Stimulated activated CD8-positive, alpha-beta memory T cell treated with anti-CD3 and anti-CD28 coated beads, Interleukin-15, amount 100 ng/mL, for 4 hours (primary cell): ENCODE measurements at regions not wholly inside any gene's neighbourhood (a gene's known extent, or its start where the extent isn't known, plus 50 kb on each side); places are given as distances from the start of the nearest gene placed in this dataset.

Experiments used
- DNase-seq, 2 donors: peaks; one replicate each; pipeline ENCODE4 v3.0.0-alpha.2; 2020; ENCODE audit warnings: low read depth in 2 of 2

DNA sequence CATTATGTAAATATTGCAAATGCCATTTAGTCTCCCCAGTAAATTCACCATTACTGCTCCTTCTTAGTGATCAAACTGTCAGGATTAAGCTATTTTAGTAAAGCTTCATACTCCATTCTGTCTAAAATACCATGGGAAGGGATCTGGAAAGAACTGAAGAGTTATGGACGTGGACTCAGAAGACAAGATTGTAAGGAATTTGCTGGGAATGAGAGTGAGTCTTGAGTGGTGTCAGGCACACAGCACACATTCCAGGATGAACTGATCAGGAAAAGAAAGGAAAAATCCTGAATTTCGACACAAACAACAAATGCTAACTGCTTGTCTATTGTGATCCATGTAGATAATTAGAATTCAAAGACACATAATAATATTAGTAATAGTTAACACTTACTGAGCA, 311.0 kb downstream of the CENPC start:
- DNase-seq = no peak

DNA sequence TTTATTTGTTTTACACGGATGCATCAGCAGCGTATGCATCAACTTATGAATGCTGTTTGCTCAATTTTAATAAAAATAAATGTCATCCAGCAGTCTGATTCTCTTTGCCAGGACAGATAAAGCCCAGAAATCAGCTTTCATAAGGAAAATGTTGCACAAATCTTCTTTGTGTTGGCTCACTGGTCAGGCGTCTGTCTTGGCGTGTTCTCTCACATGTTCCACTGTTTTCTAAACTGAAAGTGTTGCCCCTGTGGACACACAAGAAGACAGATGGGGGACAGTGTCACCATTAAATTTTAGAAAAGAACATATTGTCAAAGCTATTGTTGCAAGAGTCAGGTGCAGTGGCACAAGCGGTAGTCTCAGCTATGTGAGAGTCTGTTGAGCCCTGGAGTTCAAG, 316.2 kb downstream of the CENPC start:
- no peak for DNase-seq

DNA sequence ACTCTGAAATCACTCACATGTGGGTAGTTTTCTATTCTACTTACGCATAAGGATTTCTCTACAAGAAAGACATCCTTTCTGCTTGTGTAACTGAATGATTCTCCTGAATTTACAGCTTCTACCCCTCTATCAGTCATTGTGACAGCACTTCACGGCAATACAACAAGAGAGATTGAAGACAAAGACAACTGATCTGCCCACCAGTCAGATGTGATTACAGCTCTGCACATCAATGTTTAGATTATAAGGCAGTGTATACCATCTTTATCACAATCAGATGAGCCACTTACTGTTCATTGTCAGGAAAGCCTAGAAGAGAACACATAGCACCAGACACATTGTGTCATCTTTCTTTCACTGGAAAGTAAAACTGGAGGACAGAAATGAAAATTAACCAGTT, 324.4 kb downstream of the CENPC start:
- DNase-seq = no peak

DNA sequence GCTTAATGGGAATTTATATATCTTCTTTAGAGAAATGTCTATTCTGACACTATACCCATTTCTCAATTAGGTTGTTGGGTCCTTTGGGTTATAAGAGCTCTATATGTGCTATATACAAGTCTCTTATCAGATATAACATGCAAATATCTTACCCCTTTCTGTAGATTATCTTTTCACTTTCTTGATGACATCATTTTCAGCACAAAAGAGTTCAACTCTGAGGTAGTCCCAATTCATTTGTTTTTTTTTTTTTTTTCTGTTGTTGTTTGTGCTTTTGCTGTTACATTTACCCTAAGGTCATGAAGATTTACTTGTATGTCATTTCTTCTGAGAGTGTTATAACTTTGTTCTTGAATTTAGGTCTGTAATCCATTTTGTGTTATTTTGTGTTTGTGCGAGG, 326.4 kb downstream of the CENPC start:
- DNase-seq = no peak

DNA sequence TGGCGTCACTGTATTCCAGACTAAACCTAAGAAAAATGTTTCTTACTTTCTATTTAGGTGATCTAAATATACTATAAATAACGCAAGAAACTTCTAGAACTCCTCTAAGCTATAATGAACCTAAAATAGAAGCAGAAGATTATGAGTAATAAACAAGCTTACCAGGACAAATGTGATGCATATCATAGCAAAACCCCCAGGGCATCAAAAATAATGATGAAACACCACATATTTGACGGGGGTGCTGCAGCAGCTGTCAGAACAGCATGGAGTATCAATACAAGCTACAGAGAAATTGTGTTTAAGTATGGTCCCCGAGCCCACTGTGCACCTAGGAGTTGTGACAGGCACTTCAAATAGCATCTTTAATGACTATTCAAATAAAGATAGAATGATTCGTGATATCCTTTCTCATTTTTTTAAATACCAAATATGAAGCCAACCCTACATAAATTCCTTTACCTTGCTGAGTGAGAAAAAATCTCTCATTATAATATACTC, 337.3 kb downstream of the CENPC start:
- no peak for DNase-seq

DNA sequence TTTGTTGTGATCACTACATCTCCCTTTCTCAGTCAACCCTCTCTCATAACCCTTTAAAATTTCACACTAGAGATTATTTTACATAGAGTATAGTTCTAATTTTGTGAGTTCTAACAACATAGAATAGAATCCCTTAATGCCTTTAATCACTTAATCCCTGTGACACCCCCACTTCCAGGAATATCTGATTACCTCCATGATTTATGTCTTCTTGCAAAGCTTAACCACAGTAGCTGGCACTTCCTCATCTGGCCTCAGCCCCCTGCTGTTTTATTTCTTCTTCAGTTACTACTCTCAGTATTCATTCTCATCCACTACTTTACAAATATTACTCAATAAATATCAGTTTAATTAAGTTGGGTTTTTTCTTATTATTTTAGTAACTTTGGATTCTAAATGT, 340.9 kb downstream of the CENPC start:
- DNase-seq = no peak

DNA sequence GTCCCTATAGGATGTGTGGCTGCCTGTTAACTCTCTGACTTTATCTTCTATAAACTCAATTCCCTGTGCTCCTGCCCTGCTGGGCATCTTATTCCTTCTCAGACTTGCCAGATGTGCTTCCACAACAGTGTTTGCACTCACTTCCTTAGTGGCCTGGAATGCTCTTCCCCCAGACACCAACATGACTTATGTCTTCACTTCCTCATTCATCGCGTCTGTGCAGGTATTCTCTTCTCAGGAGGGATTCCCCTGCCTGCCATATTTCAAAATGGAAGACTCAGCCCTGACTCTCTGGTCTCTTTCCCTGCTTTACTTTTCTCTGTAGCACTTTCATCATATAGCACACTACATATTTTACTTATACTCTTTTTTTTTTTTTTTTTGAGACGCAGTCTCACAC, 344.0 kb downstream of the CENPC start:
- no peak for DNase-seq

DNA sequence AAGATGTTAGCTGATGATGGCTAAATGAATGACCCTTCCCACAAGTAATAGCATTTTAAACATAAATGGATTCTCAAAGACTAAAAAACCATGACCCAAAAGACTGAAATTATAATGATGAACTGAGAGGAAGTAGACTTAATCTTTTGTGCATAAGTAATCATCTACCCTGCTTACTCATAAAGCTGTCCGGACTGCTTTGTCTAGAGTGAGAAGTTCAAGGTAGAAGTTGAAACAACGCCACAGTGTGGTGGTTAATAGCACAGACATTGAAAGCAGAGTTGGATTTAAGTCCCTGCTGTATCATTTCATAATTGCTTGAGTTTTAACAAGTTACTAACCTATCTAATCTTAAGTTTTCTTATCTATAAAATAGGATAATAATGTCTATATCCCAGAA, 346.6 kb downstream of the CENPC start:
- DNase-seq = no peak

DNA sequence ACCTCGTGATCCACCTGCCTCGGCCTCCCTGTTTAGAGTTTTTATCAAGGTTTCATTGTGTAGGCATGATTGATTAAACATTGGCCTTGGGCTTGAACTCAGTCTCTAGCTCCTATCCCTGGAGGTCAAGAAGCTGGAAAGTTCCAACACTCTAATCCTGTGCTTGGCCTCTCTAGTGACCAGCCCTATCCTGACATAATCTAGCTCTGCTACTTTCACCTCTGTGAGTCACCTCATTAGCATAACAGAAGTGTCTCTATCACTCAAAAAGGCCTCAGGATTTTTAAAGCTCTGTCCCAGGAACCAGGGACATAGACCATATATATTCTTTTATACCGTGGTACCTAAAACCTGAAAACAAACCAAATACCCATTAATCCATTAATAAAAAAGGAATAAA, 377.5 kb downstream of the CENPC start:
- DNase-seq = no peak

DNA sequence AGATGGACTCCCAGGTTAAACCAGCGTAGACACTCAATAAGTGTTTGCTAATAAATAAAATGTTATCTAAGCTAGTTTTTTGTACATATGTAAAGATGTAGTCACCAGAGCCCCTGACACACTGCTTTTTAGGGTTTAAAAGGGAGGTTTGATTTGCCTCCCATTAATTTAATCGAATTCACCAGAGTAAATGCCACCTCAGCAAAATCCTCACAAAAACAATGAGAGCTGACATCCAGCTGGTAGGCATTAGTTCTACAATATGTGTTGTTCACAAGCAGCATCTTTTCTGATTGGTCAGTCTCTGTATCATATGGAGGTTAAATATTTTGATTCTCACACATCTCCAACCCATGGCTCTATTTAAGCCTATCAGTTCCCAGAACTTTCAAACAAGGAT, 382.6 kb downstream of the CENPC start:
- DNase-seq = no peak

DNA sequence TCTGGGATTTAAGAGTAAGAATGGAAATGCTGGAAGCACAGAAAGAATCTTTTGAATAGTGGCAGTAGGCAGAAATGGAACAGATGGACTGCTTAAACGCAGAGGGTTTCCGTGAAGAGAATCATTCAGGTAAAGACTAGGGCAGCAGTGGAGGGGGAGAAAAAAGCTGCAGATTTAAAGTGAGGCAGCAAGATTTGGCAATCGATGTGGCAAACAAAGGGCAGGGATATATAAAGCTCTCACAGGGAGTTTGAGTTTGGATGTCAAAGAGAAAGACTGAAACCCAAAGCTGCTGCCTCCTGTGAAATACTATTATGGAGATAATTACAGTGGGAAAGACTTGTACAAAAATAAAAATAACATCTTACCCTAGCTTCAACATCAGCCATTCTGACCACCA, 384.0 kb downstream of the CENPC start:
- DNase-seq = no peak

DNA sequence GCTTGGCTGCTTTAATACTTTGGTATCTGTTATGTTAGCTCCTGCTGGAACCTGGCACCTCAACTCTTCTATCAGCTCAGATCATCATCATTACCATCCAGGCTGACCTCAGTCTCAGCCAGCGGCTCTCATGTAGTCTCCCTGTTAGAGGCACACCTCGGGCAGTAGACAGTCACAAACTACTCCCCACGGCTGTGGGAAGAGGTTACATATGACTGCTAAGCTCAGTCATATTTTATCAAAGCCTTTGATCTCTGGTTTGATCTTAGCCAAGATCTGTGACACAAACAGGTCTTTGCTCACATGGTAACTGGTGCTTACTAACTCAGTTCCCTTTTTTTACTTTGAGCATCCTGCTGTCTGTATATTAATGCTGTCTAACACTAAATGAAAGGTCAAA, 384.9 kb downstream of the CENPC start:
- DNase-seq = no peak

DNA sequence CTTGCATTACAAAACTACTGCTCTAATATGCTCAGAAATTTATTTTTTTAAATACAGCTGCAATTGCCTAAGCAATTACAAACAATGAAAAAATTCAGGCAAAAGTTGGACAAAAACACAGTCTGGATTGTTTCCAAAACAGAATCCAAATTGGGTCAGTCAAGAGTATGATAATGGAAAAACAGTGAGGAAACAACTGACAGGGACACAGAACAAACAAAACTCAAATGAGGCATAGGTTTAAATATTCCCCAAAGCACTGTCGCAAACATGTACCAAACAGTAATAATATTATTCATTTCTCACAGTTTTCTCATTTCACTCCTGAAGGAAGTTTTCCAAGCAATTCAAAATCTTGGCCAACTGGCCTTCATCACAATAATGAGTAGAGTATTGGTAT, 386.6 kb downstream of the CENPC start:
- no peak for DNase-seq

DNA sequence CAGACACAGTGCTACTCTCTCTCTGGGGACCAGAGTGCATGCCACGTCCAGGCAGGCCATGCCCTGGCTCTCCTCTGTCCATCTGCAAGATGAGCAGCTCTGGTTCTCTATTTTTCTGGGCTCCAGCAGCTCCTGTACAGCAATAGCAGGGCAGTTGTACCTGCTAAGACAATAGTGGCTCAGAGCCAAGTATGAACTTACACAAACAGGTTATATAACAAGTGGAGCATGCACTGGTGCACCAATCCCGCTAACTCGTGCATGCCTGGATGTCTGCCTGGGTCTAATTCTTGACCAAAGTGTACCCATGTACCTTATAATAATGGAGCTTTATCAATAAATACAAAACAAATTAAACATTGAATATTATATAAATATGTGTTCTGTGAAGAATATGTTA, 392.3 kb downstream of the CENPC start:
- no peak for DNase-seq

DNA sequence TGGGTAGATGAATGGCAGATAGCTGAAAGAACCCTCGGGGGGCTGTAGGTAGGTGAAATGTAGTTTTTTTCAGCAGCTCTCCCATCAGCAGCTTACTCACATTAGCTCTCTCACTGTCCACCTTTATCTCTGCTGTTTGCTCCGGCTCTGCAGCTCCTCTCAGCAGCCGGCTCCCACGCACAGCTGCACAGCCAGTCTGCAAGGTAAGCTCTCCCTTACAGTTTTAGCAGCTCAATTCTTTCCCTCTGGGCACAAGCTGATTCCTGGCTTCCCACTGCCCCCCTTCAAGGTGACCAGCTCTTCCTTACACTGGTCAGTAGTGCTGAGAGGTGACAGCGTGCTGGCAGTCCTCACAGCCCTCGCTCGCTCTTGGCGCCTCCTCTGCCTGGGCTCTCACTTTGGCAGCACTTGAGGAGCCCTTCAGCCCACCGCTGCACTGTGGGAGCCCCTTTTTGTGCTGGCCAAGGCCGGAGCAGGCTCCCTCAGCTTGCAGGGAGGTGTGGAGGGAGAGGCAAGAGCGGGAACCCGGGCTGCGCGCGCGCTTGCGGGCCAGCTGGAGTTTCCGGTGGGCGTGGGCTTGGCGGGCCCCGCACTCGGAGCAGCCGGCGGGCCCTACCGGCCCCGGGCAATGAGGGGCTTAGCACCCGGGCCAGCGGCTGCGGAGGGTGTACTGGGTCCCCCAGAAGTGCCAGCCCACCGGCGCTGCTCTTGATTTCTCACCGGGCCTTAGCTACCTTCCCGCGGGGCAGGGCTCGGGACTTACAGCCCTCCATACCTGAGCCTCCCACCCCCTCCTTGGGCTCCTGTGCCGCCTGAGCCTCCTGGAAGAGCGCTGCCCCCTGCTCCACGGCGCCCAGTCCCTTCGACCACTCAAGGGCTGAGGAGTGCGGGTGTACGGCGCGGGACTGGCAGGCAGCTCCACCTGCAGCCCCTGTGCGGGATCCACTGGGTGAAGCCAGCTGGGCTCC, 393.6 kb downstream of the CENPC start:
- DNase-seq = no peak

DNA sequence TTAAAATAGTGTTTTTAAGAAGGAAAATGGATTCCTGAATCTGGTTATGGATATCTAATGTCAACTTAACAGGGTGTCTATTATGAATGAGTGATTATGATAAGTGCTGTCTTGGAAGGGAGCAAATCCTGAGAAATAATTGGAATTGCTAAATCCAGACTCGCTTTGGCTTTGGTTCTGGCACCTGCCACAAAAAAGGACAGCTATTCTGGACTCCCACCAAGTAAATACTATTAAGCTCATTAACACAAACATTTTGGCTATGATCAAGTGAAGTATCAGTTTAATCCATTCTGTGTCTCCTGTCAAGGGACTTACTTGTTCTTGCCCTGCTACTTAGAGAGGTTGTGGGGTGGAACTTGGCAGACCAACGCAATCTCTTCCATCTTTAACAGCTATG, 403.7 kb downstream of the CENPC start:
- no peak for DNase-seq

DNA sequence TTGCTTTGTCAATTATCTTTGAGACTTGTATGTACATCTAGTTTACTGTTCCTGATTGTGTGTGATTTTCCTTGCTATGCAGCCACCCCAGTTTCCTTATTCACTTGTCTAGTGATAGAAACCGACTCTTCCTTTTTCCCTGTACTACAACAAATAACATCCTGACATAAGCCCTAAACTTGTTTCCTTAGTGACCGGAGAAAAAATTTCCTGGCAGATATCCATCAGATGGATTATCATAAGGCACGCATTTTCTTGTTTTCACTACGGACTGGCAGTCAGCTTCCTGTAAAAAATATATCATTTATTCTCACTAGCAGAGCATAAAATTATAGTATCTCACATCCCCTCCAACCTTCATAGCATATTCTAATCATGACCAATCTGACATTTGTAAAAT, 410.7 kb downstream of the CENPC start:
- DNase-seq = no peak

DNA sequence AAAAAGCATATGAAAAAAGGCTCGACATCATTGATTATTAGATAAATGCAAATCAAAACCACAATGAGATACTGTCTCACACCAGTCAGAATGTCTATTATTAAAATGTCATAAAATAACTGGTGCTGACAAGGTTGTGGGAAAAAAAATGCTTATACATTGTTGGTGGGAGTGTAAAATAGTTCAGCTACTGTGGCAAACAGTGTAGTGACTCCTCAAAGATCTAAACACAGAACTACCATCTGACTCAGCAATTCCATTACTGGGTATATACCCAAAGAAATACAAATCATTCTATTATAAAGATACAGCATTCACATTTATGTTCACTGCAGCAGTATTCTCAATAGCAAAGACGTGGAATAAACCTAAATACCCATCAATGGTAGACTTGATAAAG, 412.1 kb downstream of the CENPC start:
- no peak for DNase-seq

DNA sequence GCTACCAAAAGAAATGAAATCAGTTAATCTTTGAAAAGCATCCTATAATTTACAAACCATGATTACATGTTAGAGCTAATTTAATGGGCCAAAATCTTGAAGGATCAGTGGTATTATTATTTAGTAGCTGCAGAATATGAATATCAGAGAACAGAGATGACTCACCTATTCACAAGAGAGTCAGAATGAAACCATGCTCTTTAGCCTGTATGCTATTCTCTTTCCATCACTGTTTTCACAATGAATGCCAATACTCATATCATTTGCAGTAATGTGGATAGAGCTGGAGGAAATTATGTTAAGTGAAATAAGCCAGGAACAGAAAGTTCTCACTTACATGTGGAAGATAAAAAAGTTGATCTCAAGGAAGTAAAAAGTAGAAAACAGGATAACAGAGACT, 414.1 kb downstream of the CENPC start:
- DNase-seq = no peak

DNA sequence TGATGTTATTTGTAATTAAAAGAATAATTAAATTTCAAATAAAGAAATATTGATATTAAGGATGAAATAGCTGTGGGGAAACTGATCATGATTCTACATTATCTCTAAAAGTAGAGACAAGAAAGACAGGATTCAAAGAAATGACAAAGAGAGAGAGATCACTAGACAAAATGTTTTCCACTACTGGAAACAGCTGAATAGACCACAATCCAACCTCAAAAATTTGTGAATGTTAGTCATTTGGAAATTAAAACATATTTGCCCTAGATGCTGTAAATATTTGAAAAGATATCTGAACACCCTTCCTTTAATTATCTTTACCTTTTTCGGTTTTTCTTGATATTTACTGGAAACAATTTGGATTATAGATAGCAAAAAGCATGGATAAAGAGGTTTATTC, 414.9 kb downstream of the CENPC start:
- DNase-seq = no peak

DNA sequence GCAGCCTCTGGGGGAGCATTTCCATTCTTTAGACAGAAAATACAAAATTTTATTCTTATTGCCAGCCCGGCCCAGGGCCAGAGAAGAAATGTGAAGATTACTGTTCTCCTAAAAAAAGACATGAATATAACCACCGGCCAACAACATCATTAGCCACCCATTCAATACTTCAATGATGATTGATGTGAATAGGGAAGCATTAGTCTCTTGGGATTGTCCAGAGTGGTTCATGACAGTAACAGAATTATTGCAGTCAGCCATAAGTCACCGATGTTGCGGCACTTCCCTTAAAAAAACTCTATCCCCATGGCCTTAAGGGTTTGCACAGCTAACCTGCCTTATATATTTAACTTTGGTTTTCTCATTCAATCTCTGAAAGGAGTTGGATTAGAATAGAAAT, 418.7 kb downstream of the CENPC start:
- DNase-seq = no peak

DNA sequence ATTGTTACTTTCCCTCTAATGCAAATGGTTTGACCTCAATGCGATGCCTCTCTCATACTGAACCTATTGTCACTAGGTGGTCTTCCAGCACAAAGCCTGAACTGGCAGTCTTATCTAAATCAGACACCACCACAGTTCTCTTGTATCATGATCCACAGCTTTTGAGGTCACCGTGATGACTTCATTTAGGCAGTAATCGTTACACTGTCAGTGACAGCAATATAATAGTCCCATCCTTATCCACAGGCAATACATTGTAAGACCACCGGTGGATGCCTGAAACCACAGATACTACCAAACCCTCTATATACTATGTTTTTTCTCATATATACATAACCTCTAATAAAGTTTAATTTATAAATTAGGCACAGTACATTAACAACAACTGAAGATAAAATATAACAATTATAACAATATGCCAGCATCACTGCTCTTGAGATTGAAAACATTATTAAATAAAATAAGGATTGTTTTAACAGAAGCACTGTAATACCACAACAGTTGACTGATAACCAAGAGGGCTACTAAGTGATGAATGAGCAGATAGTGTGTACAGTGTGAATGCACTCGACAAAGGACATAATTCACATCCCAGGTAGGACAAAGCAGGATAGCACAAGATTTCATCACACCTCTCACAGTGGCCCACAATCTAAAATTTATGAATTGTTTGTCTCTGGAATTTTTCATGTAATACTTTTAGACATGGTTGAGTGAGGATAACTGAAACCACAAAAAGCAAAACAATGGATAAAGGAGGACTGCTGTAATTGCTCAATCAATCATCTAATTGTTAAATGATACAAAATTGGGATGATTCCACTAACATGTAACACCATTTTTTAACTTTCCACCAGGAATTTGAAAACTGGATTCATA, 419.4 kb downstream of the CENPC start:
- no peak for DNase-seq

DNA sequence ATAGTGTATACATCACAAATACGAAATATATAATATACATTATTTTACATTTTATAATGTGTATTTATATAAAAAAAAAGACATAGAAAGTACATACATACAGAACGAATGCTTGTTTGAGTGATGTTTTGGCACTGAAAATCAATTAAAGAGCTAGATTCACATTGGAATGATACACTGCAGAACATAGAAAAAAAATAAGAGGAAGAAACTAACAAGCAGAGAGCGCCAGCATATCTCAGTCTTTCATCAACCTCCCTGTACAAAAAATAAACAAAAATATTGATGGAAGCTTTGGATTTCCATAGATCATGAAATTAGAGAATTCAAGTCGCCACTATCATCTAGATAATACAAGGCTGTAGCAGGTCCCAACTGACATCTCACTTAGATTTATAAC, 420.6 kb downstream of the CENPC start:
- DNase-seq = no peak
